ENCODE measurements at regions not wholly inside any gene's neighbourhood (a gene's known extent, or its start where the extent isn't known, plus 50 kb on each side); places are given as distances from the start of the nearest gene placed in this dataset.

GRCh38 chr2:126409850-126410249 is 246.1 kb upstream of the GYPC start:
- TF ChIP-seq CTCF (IDR thresholded peaks at IDR 0.05): no peak
- TF ChIP-seq ZFX (IDR thresholded peaks at IDR 0.05; ENCODE audit: borderline replicate concordance): no peak
- H3K27ac ChIP-seq: no peak overlapping the region

GRCh38 chr2:126413079-126413478 is 242.9 kb upstream of the GYPC start:
- no peak for TF ChIP-seq ZFX (IDR thresholded peaks at IDR 0.05; ENCODE audit: borderline replicate concordance)
- no peak for TF ChIP-seq CTCF (IDR thresholded peaks at IDR 0.05)
- H3K27ac ChIP-seq: no peak overlapping the region

GRCh38 chr2:126419403-126419802 is 236.6 kb upstream of the GYPC start:
- H3K27ac ChIP-seq: no peak overlapping the region

GRCh38 chr2:126425943-126426342 is 230.0 kb upstream of the GYPC start:
- TF ChIP-seq CTCF (IDR thresholded peaks at IDR 0.05) (no peak), ZFX (IDR thresholded peaks at IDR 0.05; ENCODE audit: borderline replicate concordance) (no peak)
- H3K27ac ChIP-seq: no peak overlapping the region

More at GRCh38 chr2:126419403-126419802, 236.6 kb upstream of the GYPC start:
- TF ChIP-seq ZFX (IDR thresholded peaks at IDR 0.05; ENCODE audit: borderline replicate concordance) (no peak), CTCF (IDR thresholded peaks at IDR 0.05) (no peak)

- TF ChIP-seq CTCF (IDR thresholded peaks at IDR 0.05): no peak
- no peak for TF ChIP-seq ZFX (IDR thresholded peaks at IDR 0.05; ENCODE audit: borderline replicate concordance)
Measured at GRCh38 chr2:126429103-126429502, 226.9 kb upstream of the GYPC start.

GRCh38 chr2:126431136-126431535 is 224.8 kb upstream of the GYPC start:
- TF ChIP-seq ZFX (IDR thresholded peaks at IDR 0.05; ENCODE audit: borderline replicate concordance): no peak
- TF ChIP-seq CTCF (IDR thresholded peaks at IDR 0.05): no peak
- no peak overlapping the region for H3K27ac ChIP-seq

More at GRCh38 chr2:126429103-126429502, 226.9 kb upstream of the GYPC start:
- H3K27ac ChIP-seq: no peak overlapping the region

- TF ChIP-seq ZFX (IDR thresholded peaks at IDR 0.05; ENCODE audit: borderline replicate concordance): no peak
- no peak for TF ChIP-seq CTCF (IDR thresholded peaks at IDR 0.05)
Measured at GRCh38 chr2:126436411-126436810, 219.5 kb upstream of the GYPC start.

More at GRCh38 chr2:126436411-126436810, 219.5 kb upstream of the GYPC start:
- H3K27ac ChIP-seq: no peak overlapping the region

Data from 22Rv1 (cell line).